ENCODE measurements at regions not wholly inside any gene's neighbourhood (a gene's known extent, or its start where the extent isn't known, plus 50 kb on each side); places are given as distances from the start of the nearest gene placed in this dataset.
A peak's percentile ranks its signal among the peaks of the same experiment; 100 is the strongest.
"Not testable (repeated sequence)": the region's sequence is repeated elsewhere in the genome, so short reads cannot be mapped to it uniquely, and the experiment has no call there.

DNA sequence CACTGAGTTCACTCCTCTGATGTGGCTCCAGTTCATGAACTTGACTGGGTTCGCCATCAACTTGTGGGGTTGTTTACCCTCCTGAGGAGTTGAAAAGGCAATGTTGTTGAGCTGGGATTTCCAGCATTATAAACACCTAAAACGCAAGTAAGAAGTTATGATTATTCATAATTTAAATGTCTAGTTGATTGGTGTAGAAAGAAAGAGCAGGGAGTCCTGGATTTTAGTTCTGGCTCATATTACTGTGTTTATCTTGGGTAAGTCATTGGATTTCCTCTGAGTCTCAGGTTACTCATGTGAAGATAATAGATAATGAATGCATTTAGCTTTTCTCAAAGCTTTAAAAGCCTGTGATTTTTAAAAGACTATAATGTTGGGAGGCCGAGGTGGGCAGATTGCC is 438.0 kb upstream of the CDH20 start:
- DNase-seq: no peak

DNA sequence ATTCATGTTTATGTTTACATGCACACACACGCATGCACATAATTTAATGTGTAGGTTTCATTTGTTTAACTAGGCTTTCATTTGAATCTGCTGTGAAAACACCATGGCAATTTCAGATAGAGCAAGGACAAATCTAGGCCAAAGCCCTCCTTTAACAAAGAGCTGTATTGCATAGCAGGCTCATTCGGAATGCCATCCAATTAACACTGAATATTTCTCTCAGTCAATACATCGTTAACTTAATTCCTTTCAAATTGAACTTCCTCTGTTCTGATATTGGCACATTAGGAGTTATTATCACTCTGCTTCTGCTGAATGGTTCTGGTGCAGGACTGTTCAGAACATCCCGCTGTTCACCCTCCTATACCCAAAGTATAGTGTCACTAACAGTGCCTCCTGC is 435.1 kb upstream of the CDH20 start:
- no peak for DNase-seq

DNA sequence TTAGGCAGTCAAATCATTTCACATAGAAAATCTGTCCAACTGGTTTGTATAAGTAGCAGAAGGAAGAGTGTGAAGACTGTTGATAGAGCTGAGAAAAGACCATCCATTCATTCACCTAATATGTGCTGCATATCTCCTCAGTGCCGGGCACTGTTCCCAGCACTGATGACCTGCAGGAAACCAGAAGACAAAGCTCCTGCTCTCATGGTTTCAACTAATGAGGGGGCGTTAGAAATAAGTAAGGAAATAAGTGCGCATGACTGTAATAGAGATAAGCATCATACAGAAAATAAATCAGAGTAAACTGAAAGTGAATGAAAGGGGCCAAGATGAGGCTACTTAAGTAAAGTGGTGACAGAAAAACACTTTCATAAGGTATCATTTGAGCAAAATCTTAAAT is 427.5 kb upstream of the CDH20 start:
- DNase-seq: no peak

DNA sequence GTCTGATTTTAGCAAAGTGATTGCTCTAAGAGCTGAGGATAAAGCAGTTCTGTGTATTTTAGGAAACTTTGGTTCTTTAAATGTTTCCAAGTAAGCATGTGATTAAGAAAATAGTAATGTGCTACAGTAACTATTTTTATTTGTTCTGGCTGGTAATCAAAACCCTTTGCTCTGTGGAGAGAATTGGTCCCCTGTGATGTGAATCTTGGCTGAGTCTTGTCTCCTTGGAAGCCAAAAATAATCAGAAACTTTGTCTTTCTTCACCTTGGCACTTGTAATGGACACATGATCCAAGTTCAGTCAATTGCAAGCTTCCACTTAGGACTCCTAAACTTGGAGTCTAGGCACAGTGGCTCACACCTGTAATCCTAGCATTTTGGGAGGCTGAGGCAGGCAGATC is 422.7 kb upstream of the CDH20 start:
- no peak for DNase-seq

DNA sequence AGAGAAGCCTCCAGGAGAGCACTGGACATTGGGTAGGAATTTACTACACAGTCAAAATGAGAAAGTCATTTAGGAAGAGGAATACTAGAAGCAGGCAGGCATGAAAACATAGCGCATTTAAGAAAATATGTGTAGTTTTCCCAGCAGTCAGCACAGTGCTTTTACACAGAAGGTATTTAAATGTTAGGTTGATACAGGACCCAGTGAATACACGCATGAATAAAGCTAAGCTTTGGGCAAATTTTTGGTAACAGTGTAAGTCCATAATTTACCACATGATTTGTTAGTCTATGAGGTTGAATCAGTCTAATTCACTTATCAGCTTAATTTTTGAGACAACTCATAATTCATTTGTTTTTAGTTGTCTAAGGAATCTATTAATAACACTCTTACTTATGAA is 421.7 kb upstream of the CDH20 start:
- no peak for DNase-seq

DNA sequence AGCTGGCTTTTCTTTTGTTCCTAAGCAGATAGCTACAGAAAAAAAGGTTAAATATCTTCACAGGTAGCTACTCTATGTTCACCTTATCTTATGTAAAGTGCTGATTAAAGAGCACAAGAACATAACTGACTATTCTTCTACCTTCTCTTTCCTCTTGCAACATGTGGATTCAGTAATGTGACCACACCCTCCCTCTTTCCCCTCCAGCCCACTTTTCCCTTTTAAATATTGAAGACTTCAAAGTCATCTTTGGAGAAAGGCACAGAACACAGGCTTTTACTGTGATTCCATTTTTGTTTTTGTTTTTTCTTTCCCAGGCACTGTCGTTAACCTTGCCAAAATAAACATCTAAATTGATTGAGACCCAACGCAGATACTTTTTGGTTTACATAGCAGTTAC is 418.1 kb upstream of the CDH20 start:
- no peak for DNase-seq

DNA sequence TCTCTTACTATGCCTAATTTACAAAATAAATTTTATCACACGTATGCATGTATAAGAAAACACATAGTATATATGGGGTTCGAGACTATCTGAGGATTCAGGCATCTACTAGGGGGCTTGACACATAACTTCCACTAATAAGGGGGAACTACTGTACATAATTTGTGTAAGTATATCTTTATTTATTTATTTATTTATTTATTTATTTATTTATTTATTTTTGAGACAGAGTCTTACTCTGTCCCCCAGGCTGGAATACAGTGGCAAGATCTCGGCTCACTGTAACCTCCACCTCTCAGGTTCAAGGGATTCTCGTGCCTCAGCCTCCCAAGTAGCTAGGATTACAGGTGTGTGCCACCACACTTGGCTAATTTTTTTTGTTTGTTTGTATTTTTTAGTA is 414.4 kb upstream of the CDH20 start:
- DNase-seq: not testable (repeated sequence)

DNA sequence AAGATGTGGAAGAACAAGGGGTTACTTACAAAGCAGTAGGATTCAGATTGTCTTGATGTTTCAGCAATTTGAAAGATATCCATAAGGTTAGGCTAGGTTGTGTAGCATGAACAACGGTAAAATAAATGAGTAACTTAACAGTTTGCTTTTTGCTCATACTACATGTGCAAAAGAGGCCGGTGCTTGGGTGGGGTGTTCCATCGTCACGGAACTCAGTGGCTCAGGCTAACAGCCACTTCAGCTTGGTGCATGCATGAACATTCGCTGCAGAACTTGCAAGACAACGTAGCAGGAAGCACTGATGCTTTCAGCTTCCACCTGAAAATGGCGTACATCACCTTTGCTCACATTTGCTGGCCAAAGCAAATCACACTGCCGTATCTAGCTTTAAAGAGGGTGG is 407.3 kb upstream of the CDH20 start:
- DNase-seq: no peak

DNA sequence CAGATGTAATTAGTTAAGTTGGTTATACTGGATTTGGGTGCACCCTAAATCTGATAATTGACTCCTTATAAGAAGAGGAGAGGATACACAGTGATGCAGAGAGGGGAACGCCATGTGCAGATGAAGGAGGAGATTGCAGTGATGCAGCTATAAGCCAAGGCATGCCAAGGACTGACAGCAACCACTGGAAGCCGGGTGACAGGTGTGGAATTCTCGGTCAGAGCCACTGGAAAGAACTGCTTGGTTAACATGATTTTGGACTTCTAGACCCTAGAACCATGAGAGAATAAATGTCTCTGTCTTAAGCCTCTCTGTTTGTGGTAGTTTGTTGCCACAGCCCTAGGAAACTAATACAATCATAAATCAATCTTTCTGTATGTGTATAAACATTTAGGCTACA is 403.3 kb upstream of the CDH20 start:
- no peak for DNase-seq

DNA sequence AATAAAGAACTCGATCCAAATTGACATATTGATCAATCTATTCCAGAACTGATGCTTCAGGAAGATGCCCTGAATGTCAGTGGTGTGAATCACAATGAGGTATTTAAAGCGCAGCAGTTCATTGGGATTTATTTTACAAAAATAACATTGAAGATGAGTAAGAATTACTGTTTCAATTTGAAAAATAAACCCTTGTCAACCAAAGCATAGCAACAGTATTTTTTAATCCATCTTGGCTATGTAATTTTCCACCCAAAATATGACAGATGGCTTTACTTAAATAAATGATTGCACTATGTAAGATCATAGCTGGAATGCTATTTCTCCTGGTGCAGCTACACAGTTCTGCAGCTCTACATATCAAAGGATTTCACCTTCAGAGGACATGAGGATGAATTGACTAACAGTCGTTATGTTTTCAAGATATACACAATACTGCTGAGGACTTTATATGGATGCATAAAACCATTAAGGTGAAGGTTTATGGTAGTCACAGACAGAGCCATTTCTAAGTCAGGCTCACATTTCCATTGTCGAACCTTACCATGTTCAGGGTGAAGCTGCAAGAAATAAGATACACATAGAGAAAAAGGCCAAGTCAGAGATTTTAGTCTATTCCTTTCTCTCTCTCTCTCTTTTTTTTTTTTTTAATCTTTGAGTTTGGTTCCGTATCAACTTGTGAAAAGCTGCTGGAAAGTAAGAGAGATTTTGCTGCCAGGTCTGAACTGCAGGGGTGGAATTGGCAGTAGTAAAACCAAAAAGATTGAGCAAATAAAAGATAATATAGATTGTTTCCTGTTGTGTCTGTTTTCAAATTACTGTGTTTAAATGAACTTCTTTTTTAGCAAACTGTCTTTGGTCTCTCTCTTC is 398.0 kb upstream of the CDH20 start:
- DNase-seq: no peak

DNA sequence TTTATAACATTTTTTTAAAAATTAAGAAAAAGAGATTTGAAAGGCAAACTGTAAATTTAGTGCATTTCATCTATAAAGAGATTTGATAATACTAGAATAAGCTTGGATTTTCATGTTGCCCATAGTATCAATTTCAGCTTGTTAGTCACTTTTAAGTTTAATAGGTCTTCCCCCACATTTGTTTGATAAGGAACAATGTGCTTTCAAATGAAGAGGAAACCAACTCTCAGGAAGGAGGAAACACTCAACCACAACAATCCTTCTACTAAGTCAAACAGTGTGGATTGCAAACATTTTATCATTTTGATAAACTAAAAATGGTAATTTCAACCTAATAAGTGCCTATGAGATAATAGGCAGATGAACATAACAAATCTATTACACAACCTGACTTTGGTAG is 397.1 kb upstream of the CDH20 start:
- DNase-seq: no peak

DNA sequence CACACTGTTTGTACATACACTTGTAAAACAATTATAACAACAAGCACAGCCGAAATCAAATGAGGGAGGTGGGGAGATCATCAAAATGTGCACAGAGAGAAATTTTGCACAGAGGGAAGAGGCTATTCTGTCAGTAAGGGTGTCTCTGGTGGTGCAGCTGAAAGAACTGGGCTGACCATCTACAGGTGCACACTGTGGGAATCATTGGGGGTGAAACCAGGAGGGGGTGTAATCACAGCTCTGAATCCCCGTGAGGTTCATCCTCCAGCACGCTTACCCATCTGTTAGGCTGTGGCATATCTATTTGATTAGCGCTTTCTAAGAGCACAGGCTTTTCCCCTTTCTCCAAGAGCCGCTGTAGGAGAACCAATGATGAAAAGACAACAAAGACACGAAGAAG is 389.9 kb upstream of the CDH20 start:
- no peak for DNase-seq

DNA sequence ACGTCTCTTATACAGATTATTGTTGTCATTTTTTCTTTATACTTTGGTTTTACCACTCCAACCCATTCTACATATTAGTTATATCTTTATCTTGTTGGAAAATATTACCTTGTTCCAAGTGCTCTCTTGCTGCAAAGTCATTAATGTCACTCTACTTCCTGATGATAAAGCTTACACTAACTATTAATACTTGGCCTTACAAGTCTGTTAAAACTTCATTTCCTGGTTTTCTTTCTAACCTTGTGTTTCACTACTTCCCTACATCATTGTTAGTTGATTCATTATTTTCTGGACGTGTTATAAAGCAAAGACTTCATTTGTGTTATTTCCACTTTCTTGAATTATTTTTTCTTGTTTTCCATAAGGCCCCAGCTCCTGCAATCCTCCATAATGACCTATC is 382.6 kb upstream of the CDH20 start:
- DNase-seq: no peak

DNA sequence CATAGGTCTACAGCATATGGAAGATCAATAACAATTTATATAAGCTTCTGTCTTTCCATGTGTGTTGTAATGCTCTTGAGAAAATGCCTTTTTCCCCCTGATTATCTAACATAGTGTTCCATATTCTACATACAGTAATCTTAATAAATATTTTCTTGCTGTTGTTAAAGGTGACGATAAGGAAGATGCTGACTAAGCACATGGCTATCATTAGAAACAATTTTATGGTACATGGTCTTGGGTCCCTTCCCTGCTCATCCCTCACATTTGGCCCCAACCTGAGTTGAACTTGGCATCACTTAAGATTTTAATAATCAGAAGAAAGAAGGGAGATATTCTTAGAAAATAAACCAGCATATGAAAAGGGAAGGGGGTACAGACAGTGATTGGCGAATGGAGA is 382.1 kb upstream of the CDH20 start:
- no peak for DNase-seq

DNA sequence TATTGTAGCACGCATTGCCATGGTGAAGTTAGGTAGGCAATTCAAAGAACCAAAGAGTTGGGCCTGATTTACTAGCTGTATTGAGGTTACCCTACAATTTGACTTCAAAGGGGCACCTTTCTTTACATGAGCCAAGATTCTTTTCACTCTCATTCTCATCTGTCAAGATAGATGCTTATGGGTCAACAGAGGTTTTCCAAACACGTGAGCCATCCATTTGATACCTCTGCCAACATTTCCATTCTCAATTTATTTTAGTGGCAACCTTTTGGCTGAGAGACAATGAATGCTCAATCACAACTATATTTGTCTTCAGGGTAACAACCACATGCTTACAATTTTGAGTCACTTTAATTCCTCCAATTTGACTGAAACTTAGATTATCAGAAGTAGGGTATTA is 370.6 kb upstream of the CDH20 start:
- DNase-seq: no peak

DNA sequence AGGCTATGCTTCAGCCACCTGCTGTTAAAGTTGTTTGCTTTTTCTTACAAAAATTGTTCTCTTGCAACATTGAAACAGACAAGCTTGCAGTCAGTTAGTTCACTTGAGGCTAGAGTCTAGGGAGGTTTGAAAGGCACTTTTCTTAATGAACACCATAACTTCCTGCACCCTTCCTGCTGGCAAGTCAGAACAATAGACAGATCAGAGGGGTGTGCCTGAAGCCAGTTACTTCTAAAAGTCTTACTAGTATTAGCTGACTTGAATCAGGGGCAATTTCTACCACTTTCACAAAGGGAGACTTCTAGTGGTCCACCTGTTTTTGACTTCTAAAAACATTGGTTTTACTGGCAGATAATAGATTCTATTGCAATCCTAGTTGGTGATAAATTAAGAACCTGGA is 367.4 kb upstream of the CDH20 start:
- no peak for DNase-seq

DNA sequence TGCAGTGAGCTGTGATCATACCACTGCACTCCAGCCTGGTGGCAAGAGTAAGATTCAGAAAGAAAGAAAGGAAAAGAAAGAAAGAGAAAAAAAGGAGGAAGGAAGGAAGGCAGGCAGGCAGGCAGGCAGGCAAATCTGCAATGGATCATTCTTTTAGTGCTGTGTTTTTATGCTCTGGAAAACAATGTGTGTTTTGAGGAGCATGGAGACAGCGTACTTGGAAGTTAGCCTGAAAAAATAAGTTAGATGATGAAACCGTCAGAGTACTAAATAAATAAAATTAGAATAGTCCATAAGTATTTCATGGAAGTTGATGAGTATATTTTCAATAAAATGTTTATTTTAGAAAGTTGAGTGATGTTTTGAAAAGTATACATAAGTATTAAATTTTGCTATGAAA is 366.4 kb upstream of the CDH20 start:
- DNase-seq: no peak

DNA sequence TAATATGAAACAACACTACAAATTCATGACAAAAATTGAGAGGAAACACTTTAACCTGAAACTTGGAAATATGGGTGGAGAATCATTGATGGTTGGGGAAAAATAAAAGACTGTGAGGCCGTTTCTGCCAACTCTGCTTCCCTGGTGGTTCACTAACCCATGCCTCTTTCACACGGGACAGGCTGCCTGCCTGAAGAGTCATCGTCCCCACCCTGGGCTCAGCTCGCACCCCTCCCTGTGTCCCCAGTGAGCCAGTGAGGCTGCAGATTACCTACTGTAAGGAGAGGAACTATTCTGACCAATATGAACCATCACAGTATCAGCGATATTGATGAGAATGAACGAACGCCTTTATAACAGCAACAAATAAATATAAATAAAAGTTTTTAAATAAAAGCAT is 357.8 kb upstream of the CDH20 start:
- DNase-seq: no peak

DNA sequence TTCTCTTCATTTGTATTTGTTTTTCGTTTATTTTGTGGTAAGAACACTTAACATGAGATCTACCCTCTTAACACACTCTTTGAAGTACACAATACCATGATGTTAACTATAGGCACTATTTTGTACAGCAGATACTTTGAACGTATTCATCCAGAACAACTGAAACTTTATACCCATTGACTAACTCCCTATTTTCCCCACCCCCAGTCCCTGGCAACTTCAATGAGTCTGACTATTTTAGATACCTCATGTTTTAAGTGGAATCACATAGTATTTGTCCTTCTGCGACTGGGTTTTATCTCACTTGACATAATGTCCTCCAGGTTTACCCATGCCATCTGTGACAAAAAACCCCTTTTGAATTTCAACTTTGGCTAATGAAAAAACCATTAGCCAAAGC is 356.3 kb upstream of the CDH20 start:
- no peak for DNase-seq

DNA sequence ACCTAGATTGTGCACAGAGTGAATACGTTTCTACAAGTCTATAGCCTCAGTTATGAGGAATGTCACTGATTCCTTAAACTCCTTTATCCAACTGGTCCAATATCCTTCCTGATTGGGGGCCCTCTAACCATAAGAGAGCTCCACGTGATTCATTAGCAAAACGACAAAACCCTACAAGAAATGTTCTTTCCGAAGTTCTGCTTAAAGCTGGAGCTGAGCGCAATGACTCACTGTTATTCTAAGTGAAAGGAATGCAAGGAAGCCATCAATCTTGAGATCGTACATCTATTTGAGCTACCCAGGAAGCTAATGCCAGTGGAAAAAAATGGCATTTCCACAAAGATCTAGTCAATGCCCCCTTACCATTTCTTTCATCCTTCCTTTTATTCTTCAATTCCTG is 354.9 kb upstream of the CDH20 start:
- peak in 1 of 2 experiments; percentile 2 for DNase-seq

DNA sequence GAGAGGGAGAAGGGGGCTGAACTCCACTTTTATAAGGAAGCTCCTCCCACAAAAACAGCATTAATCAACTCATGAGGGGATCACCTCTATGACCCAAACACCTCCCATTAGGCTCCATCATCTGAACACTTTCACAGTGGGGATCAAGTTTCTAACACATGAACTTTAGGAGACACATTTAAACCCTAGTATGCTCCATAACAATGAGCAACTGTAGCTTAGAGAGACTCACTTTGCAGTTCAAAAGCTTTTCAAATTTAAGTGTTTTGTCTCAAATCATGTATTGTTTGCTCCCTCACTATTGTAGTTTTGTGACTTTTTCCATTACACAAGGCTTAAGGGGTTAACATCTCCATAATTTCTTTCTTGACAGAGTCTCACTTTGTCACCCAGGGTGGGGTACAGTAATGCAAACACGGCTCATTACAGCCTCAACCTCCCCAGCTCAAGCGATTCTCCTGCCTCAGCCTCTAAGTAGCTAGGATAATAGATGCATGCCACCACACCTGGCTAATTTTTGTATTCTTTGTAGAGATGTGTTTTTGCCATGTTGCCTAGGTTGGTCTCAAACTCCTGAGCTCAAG is 352.7 kb upstream of the CDH20 start:
- no peak for DNase-seq

DNA sequence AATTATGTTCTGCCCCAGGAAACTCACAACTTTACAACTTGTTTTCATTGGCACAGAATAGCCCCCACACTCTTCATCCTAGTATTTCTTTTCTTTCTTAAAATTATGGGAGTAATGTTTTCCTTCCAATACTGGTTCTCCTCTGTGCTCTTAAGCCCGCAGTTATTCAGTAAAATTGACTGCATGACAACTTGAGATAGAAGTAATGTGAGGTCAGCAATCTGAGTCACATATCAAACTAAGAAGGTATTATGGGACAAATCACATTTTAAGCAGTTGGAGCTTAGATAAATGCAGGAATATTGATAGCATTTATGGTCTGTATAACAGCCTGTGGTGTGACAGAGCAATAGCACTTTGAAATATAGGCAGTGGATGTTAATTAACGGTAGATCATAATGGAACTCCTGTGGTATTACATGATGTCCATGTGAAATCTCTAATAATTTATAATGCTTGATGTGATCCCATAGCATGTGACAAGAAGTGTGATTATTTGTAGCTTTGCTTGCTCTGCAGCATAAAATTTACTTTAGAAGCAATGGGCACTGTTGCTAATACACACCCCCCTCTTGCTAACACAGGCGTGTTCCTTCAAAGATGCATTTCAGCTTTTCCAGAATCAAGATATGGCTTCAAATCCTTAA is 351.4 kb upstream of the CDH20 start:
- DNase-seq: no peak

DNA sequence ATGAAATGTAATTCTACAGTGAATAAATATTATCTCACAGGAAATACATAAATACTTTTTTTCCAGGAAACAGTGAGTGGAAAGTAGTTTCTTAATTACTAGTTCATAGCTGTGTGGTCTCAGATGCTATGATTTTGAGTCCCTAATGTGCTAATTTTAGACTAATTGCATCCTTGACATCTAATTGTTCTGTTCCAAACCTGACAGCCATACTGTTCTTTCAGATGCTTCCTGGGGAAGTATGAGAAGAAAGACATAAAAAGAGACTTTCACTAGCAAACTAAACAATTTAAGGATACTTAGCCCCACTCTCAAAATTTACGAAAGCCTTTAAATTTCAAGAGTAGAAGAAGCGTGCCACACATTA is 350.9 kb upstream of the CDH20 start:
- DNase-seq: no peak

DNA sequence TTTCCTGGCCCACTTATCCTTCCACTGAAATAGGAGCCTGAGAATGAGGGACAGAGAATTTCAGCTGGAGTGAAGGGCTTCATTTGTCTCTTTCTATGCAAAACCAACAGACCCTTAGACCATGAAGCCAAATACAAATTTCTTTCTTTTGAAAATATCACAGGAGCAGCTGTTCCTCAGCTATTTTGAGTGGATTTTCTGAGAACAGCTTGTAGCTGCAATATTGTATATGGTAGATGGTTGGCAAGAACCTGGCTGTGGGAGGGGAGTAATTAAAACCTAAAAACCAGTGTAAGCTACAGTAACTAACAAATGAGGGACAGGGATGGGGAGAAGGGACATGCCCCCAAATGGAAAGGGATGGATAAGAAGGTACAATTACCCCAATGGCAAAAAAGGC is 350.3 kb upstream of the CDH20 start:
- no peak for DNase-seq

DNA sequence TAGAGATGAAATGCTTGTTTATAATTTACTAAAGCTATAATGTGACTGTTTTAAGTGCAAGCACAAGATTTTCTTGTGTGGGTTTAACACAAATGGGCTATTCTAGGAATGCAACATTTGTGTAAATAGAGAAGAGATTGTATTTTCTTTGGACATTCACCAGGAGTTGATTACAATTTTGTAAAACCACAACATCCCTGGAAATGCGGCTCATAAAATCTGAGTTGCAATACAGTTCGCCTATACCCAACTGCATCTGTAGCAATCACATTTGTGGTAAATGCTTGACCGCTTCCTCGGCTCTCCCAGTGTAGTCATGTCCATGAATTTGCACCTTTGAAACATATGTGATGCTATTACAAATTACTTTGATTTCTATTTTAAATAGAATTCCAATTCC is 348.7 kb upstream of the CDH20 start:
- no peak for DNase-seq

All from NCI-H446 (cell line).